Activated T-helper 1 cell treated with anti-CD3 and anti-CD28 coated beads, Interleukin-2, amount 50 U/mL, for 16 hours (primary cell): ENCODE measurements at regions not wholly inside any gene's neighbourhood (a gene's known extent, or its start where the extent isn't known, plus 50 kb on each side); places are given as distances from the start of the nearest gene placed in this dataset.
"Not testable (repeated sequence)": the region's sequence is repeated elsewhere in the genome, so short reads cannot be mapped to it uniquely, and the experiment has no call there.

ENCODE experiments used
- DNase-seq, 2 donors: peaks; one replicate each; pipeline ENCODE4 v3.0.0-alpha.2; 2020; ENCODE audit warnings: low read depth in 1 of 2, low spot score in 1 of 2

DNA sequence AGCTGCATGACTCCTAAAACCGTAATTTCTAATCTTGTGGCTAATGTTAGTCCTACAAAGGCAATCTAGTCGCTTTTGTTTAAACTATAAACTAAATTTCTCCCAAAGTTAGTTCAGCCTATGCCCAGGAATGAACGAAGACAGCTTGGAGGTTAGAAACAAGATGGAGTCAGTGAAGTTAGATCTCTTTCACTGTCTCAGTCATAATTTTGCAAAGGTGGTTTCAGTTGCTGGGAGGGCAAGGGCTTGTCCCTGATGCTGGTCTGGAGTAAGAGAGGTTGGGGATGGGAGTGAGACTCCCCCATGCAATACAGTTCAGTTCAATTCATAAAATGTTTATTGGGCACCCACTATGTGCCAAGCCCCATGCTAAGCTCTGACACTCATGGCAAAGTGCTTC lies 362.1 kb downstream of the TYW1 start:
- not testable (repeated sequence) for DNase-seq

- DNase-seq = no peak
Observed at GRCh38 chr7:67359900-67360299, 363.3 kb downstream of the TYW1 start.

DNA sequence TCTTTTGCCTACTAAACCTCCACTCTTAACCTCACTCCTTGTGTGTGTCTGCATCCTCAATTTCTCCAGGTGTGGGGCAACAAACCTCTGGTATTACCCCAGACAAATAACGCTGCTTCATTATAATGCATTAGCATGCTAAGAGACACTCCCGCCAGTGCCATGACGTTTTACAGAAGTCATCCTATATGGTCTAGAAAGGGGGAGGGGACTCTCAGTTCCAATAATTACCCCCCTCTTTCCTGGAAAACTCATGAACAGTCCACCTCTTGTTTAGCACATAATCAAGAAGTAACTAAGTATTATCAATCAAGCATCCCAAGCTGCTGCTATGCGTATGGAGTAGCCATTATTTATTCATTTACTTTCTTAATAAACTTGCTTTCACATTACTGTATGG lies 364.5 kb downstream of the TYW1 start:
- DNase-seq = no peak

DNA sequence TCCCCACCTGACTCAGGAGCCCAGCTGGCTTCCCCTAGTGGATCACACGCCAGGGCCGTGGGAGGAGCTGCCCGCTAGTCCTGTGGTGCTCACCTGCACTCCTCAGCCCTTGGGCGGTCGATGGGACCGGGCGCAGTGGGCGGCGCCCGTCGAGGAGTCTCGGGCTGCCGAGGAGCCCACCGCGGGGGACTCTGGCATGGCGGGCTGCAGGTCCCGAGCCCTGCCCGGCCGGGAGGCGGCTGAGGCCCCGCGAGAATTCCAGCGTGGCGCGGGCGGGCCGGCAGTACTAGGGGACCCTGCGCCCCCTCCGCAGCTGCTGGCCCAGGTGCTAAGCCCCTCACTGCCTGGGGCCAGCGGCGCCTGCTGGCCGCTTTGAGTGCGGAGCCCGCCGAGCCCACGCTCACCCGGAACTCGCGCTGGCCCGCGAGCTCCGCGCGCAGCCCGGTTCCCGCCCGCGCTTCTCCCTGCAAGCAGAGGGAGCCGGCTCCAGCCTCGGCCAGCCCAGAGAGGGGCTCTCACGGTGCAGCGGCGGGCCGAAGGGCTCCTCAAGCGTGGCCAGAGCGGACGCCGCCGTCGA lies 367.9 kb downstream of the TYW1 start:
- DNase-seq = no peak

- peak in 1 of 2 donors; percentile 13 for DNase-seq
Observed at GRCh38 chr7:67371429-67372305, 375.0 kb downstream of the TYW1 start.

- not testable (repeated sequence) for DNase-seq
Observed at GRCh38 chr7:67373389-67373788, 376.8 kb downstream of the TYW1 start.

DNA sequence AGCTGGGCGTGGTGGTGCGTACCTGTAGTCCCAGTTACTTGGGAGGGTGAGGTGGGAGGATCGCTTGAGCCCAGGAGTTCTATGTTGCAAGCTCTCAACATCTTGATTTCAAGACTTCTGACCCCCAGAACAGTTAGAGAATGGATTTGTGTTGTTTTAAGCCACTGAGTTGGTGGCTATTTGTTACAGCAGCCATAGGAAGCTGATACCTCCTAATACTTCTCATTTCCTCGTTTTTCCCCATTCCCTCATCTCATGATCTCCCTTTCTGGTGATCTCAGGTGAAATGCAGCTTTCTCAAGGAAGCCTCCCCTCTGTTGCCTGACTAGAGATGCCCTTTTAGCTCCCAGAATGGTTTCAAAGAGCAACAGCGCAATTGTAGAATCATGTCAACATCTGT lies 378.8 kb downstream of the TYW1 start:
- no peak for DNase-seq

DNA sequence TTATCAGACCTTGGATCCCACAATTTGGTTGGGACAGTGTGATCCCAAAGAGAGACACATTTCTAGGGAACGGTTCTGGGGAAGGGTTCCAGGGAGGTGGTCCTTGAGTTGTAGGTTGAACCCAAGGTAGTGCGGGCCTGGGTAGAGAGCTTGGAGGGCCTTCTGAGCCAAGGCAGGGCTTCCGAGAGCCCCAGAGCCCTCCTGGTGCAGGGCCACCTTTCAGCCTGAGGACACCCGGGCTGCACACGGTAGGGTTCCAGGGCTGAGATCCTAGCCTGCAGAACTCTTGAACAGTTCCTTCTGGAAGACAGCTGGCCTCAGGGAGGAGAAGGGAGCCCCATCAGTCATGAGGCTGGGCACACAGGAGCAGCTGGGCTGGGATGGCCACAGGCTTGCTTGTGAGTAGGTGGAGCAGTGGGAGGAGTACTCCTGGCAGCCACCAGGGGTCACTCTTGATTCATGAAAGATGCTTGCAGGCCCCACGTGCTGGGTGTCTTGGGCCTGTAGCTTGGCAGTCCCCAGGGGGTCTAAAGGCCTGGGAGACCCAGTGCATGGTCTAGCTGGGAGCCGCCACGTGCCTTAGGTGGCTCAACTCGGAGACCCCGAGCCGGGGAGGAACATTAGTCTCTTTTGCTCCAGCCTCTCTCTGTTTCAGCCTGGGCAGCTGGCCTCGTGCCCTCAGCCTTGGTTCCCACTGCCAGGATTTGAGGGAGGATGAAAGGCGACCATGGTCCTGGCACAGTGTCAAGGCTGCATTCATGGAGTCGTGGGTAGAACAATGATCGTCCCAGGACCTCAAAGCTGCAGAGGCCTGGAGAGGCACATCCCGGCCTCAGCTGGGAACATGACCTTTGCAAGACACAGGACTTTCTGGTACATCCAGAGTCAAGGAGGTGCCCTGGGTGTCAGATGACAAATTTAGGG lies 381.6 kb downstream of the TYW1 start:
- peak; percentile 10 to 13 for DNase-seq

GRCh38 chr7:67380326-67380725 lies 383.7 kb downstream of the TYW1 start:
- no peak for DNase-seq

GRCh38 chr7:67380858-67381257 lies 384.2 kb downstream of the TYW1 start:
- no peak for DNase-seq

DNA sequence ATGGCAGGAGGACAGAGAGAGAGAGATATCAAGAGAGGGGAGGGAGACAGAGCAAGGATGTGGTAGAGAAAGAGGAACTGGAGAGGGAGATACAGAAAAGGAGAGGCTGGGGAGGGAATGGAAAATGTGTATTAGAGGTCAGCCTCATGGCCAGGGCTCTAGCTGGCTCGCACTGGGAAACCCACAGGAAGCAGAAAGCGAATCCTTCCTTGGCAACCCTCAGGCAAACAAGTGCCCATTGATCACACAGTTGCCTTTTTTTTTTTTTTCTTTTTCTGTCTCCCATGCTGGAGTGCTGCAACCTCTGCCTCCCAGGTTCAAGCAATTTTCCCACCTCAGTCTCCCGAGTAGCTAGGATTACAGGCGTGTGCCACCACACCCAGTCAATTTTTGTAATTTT lies 391.2 kb downstream of the TYW1 start:
- DNase-seq = no peak

- no peak for DNase-seq
Observed at GRCh38 chr7:67391168-67391567, 394.5 kb downstream of the TYW1 start.

DNA sequence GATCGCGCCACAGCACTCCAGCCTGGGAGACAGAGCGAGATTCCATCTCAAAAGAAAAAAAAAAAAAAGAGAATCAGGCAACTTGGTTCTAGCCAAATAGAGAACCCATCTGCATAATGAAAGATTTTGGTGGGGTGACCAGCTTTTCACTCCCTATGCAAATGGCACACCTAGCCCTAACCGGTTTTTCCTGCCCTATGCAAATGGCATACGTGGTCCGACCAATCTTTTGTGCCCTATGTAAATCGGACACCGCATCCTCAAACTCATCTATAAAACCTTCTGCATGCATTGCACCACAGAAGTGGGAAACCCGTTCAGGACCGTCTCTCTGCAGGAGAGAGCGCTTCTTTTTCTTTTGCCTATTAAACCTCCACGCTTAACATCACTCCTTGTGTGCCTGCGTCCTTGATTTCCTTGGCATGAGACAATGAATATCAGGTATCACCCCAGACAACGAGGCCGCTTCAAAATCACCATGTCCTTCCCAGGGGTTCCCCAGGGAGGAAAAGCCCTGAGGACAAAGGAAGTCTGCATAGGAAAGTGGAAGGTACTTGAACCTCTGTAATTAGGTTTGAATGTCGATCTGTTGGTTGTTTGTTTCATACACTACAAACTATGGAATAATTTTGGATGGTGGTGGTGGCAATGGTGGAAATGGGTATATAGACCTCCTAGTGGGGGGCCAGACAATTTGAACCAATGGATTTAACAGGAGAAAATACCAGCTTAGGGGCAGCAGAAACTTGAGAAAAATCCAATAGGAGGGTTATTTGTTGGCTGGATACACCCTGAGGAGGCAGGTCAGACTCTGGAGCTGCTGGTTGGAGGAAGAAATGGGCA lies 396.2 kb downstream of the TYW1 start:
- DNase-seq = no peak

DNA sequence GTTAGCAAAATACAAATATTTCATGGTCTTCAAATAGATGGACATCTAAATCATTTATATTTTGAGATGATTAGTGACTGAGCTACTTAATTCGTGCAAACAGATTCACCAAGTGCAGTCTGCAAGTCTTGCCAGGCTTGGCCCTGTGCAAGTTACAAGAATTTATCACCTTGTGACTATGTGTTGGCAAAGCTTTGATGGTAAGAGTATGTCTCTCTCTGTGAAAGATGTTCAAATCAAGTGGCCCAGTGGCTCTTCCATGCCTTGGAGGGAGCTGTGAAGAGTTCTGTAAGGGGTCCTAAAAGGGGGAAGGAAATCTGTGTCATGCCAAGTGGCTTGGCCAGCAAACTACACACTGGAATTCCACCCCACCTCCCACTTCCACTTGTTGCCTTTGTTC lies 397.3 kb downstream of the TYW1 start:
- no peak for DNase-seq

GRCh38 chr7:67398916-67399315 lies 402.3 kb downstream of the TYW1 start:
- DNase-seq = no peak

- DNase-seq = no peak
Observed at GRCh38 chr7:67401492-67401891, 404.9 kb downstream of the TYW1 start.

GRCh38 chr7:67402280-67402679 lies 405.6 kb downstream of the TYW1 start:
- DNase-seq = no peak

DNA sequence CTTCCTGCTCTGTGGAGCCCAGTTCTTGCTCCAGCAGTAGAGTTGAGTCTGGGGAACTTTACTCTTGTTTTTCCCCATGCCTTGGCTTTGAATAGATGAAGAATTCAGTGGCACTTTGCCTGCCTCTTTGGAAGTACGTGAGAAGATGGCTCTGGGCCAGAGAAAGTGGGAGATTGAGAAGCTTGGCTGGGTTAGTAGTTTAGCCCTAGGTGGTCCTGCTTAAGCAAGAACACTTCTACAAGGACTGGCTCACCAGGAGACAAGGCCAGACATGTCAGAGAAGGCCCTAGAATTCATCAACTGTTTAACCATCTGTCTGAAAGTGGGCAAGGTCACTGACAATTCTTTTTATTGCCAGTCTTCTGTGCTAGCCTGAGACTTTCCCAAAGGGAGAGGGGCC lies 410.3 kb downstream of the TYW1 start:
- DNase-seq = no peak

DNA sequence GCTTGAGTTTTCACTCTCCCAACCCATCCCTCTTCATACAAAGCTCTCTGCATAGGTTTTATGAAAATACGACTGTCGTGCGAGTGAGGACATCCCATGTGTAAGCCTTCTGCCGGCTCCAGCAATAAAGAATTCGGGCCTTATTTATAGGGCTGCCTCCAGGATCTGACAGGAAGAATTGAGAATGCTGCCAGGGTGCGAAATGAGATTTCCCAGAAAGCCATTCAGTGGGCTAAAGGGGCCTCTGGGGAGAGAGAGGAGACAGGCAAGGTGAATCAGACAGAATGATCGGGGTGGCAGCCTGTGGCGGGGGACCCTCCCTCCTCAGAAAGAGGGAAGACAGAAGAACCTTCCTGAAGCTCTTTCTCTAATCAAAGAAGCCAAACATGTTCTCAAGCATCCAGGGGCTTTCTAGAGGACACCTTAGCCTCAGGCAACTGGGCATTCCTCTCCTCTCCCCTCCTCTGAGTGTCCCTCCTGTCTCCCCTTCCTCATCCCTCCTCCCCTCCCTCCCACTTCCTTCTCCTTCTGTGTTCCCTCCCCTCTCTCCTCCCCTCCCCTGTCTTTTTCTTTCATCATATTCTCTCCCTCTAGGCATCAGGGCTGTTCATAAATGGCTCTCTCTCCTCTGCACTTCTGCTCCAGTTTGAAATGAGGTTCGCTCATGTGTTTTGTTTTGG lies 410.9 kb downstream of the TYW1 start:
- no peak for DNase-seq

DNA sequence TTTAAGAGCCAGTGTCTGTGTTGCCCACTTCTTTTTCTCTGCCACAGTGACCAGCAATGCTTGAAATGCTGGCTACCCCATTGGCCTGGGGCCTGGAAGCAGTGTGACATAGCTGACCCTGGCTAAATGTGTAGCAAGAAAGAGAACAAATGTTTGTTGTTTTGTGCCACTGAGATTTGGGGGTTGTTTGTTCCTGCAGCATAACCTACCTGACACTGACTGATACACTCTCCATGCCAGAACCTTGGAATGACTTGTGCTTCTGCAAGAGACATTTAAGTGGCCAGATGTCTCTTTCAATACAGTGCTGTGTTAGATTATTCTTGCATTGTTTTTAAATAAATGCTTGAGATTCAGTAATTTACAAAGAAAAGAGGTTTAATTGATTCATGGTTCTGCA lies 411.5 kb downstream of the TYW1 start:
- DNase-seq = no peak
